CD1c-positive myeloid dendritic cell (primary cell): ENCODE measurements at regions not wholly inside any gene's neighbourhood (a gene's known extent, or its start where the extent isn't known, plus 50 kb on each side); places are given as distances from the start of the nearest gene placed in this dataset.

Experiments used
- DNase-seq: peaks from one replicate; pipeline ENCODE4 v3.0.0-alpha.2; 2016; ENCODE audit errors: extremely low spot score

GRCh38 chr10:29757551-29758297, 123.0 kb upstream of the SVIL start:
- DNase-seq = no peak

GRCh38 chr10:29756451-29756850, 121.7 kb upstream of the SVIL start:
- no peak for DNase-seq

GRCh38 chr10:29753283-29753682, 118.5 kb upstream of the SVIL start:
- DNase-seq = no peak

GRCh38 chr10:29751684-29752083, 116.9 kb upstream of the SVIL start:
- DNase-seq = peak; percentile 45

GRCh38 chr10:29751240-29751639, 116.5 kb upstream of the SVIL start:
- peak; percentile 15 for DNase-seq

- no peak for DNase-seq
Observed at GRCh38 chr10:29749150-29749549, 114.4 kb upstream of the SVIL start.

GRCh38 chr10:29748109-29748650, 113.4 kb upstream of the SVIL start:
- no peak for DNase-seq

- DNase-seq = no peak
Observed at GRCh38 chr10:29746080-29746797, 111.5 kb upstream of the SVIL start.

GRCh38 chr10:29740981-29741545, 106.3 kb upstream of the SVIL start:
- DNase-seq = no peak

- DNase-seq = no peak
Observed at GRCh38 chr10:29738341-29738740, 103.6 kb upstream of the SVIL start.

GRCh38 chr10:29737074-29737593, 102.4 kb upstream of the SVIL start:
- no peak for DNase-seq

- DNase-seq = peak; percentile 76
Observed at GRCh38 chr10:29736366-29737073, 101.7 kb upstream of the SVIL start.

GRCh38 chr10:29735628-29736365, 101.0 kb upstream of the SVIL start:
- peak; percentile 84 for DNase-seq

- DNase-seq = peak; percentile 92
Observed at GRCh38 chr10:29734962-29735627, 100.3 kb upstream of the SVIL start.

- no peak for DNase-seq
Observed at GRCh38 chr10:29734640-29734961, 99.8 kb upstream of the SVIL start.

GRCh38 chr10:29733323-29733722, 98.6 kb upstream of the SVIL start:
- DNase-seq = no peak

GRCh38 chr10:29732918-29733317, 98.1 kb upstream of the SVIL start:
- DNase-seq = no peak

- DNase-seq = no peak
Observed at GRCh38 chr10:29731760-29732159, 97.0 kb upstream of the SVIL start.

- no peak for DNase-seq
Observed at GRCh38 chr10:29730969-29731368, 96.2 kb upstream of the SVIL start.

GRCh38 chr10:29730458-29730857, 95.7 kb upstream of the SVIL start:
- DNase-seq = no peak

GRCh38 chr10:29728541-29729049, 93.8 kb upstream of the SVIL start:
- no peak for DNase-seq
